ENCODE measurements at regions not wholly inside any gene's neighbourhood (a gene's known extent, or its start where the extent isn't known, plus 50 kb on each side); places are given as distances from the start of the nearest gene placed in this dataset.

- TF ChIP-seq POLR2A (IDR thresholded peaks at IDR 0.05; ENCODE audit: low read length) (no peak), GATA1 (IDR thresholded peaks at IDR 0.05; ENCODE audit: low read depth, low read length) (no peak)
These were observed 248.6 kb upstream of the KRR1 start for GRCh38 chr12:75759842-75760572.
